GM21381 (cell line): ENCODE measurements at regions not wholly inside any gene's neighbourhood (a gene's known extent, or its start where the extent isn't known, plus 50 kb on each side); places are given as distances from the start of the nearest gene placed in this dataset.
"Not testable (repeated sequence)": the region's sequence is repeated elsewhere in the genome, so short reads cannot be mapped to it uniquely, and the experiment has no call there.

Experiments
- ATAC-seq: cut with Tn5 transposase; IDR thresholded peaks from one replicate; pipeline ENCODE4 v1.9.1; 2021; ENCODE audit warnings: mild to moderate bottlenecking, moderate library complexity; ENCODE audit not compliant: unreplicated experiment

GRCh38 chr12:86647800-86648199, 391.6 kb upstream of the MGAT4C start:
- no peak for ATAC-seq

DNA sequence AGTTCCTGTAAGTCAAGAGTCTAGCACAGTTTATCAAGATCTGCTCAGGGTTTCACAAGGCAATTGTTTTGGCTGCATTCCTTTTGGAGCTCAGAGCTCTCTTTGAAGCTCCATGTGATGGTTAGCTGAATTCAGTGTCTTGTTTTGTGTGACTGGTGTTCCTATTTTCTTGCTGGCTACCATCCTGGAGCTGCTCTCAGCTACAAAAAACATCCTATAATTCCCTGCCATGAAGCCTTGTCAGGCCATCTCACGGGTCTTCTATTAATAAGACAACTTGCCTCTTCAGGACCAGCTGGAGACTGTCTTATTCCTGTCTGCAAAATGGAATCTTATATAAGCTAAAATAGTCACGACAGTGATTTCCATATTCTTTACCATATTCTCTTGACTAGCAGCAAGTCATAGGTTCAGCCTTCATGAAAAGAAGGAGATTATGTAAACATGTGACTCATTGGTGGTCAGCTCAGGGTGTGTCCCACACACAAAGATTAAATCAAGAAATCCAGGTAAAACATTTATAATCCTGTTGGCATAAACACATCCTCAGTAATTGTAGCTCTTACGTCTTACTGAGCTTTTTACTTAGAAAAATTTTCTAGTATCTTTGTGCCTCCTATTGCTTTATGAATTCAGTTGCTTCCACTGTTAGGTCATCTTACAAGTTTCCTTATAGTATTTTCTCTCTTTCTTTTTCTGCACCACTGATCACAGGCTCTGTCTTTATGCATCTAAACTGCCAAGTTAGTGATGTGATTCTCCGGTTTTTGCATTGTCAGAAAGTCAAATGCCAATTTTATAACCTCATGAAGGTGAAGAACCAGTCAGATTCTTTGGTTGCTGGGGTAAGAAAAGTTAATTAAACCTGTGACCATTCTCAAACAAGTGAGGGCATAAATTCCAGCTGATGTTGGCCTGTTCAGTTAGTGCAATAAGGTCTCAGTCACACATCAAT, 378.5 kb upstream of the MGAT4C start:
- ATAC-seq, result no peak

DNA sequence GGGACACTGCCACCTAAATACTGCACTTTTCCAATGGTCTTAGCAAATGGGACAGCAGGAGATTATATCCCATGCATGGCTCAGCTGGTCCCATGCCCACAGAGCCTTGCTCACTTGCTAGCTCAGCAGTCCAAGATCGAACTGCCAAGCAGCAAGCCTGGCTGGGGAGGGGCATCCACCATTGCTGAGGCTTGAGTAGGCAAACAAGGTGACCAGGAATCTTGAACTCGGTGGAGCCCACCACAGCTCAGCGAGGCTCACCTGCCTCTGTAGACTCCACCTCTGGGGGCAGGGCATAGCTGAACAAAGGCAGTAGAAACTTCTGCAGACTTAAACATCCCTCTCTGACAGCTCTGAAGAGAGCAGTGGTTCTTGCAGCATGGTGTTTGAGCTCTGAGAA, 370.8 kb upstream of the MGAT4C start:
- ATAC-seq, result no peak

DNA sequence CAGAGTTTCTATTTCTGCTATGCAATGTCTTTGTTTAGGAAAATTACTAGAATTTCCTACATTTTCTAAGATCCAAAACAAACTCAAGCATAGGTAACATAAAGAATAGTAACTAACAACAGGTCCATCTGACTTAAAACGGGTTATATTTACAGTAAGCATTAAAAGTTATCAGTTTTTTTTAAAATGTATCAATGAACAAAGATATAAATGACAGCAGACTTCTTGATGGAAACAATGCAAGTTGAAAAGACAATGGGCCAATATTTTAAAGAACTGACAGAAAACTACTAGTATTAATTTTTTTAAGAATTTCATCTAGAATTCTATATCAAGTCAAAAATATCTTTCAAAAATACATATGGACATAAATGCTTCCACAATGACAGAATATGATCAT, 367.1 kb upstream of the MGAT4C start:
- ATAC-seq, result no peak

- ATAC-seq, result no peak
Measured at GRCh38 chr12:86621957-86622356, 365.8 kb upstream of the MGAT4C start.

DNA sequence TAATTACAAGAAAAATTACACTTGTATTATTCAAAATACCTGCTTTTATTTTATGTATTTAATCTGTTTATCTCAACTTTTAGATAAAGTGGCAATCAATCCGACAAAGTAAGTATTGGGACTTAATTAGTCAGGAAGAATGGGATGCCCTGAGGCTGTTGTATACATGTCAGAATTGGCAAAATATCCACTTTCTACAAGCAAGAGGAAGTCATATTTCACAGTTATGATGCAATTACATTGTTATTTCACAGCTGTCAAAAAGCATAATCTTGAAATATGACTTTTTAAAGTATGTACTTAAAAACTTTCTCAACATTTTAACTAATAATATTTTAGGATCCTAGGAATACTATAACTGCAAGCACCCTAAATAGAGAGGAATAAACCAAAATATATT, 357.1 kb upstream of the MGAT4C start:
- ATAC-seq, result no peak

- no peak for ATAC-seq
Measured at GRCh38 chr12:86608638-86609037, 352.4 kb upstream of the MGAT4C start.

GRCh38 chr12:86601550-86602308, 345.5 kb upstream of the MGAT4C start:
- ATAC-seq, result no peak

DNA sequence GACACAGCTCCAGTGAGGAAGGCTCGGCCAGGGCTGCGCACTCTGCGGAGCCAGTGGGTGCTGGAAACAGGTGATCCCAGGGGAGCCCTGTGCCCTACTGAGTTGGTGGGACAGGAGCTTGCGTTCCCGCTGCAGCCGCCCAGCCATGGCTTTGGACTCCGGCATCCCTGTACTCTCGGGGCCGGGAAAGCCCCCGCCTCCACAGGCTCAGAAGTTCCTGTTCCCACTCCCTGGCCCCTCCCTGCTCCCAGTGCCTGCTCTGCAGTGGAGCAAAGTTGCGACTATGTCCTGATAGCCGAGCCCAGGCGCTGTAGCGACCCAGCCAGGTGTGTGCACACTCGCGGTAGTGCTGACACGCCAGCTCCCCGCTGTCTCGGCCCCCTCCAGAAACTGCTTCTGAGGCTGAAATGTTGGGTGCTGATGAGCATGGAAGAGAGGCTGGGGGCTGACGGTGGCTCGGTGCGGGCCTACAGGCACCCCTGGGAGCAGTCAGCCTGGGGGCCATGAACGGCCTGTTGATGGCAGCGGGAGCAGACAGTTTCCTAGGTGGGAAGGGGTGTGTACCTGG, 344.6 kb upstream of the MGAT4C start:
- no peak for ATAC-seq

DNA sequence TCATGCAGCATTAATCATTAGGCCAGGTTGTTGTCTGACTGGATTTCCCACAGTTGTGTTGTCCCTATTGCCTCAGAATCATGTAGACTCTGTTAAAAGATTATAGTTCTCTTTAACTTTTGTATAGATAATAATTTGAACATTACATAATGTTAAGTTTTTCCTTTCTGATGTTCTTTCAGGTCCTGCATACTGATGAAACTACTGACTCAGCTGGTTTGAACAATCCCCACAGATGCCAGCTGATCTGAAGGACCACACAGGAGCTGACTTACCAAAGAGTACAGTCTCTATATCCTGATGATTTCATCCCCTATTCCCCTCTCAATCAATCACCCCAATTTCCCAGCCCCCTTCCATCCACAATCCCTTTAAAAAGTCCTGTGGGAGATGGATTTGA, 341.2 kb upstream of the MGAT4C start:
- no peak for ATAC-seq

GRCh38 chr12:86590296-86590695, 334.1 kb upstream of the MGAT4C start:
- no peak for ATAC-seq

- no peak for ATAC-seq
Measured at GRCh38 chr12:86574143-86574542, 318.0 kb upstream of the MGAT4C start.

GRCh38 chr12:86572455-86572854, 316.3 kb upstream of the MGAT4C start:
- no peak for ATAC-seq

- no peak for ATAC-seq
Measured at GRCh38 chr12:86565038-86565437, 308.8 kb upstream of the MGAT4C start.

DNA sequence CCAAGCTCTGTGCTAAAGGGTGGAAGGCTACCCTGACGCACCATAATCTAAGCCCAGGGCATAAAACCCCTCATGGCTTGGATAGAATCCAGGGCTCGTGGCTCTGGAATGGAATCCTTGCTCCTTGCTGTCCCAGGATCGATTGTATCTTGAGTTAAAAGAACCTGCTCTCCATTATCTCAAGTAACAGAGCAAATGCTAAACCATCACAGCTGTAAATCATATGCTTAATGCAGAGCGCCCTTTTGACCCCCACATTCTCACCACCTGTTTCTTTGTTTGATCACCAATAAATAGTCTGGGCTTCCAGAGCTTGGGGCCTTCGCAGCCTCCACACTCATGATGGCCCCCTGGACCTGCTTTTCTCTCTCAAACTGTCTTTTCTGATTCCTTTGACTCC, 299.3 kb upstream of the MGAT4C start:
- ATAC-seq, result not testable (repeated sequence)

DNA sequence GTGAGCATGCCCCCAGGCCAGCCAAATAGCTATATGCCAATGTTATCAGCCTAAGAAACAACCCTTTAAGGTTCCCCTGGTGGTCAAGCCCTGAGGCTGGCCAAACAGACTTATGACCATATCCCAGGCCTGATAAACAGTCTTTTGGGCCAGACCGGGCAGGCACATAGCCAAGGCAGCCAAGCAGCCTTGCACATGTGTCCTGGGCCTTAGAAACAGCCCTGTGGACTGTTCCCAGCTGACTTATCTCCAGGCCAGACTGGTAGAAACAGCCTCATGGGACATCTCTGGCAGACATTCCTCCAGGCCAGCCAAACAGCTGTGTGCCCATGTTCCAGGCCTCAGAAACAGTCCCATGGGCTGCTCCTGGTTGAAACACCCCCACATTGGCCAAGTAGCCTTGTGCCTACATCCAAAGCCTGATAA, 295.0 kb upstream of the MGAT4C start:
- no peak for ATAC-seq

DNA sequence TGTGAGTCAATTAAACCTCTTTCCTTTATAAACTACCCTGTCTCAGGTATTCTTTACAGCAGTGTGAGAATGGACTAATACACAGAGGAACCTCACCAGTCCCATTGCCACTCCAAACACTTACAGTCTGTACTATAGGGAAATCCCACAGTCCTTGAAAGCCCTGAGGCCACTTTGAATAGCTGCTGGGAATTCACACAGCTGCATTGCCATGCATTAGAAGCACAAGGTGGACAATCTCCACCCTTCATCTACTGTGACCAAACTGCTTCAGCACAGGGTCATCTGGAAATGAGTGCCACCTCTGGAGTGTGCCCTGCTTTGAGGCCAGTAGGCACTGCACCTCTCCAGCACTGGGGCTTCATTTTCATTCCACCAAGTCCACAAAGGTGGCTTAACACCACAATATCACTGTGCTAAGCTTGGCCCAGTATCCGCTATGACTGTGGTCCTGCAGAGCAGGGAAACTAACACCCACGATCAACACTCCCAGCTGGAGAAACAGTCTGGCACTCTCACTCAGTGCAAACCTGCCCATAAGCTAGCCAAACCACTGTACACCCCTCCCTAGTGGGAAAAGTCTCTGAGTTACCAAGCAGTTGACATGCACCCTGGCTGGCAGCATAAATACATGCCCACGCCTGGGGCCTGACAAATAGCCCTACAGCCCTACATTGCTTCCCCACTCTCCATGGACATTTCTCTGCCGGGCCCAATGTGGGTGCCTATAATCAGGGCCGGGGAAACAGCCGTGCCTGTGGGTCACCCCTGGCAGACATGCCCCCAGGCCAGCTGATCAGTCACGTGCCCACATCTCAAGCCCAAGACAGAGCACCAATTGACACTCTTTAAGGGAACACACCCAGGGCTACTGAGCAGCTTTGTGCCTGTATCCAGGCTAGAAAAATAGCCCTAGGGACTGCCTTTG, 294.3 kb upstream of the MGAT4C start:
- ATAC-seq, result no peak

GRCh38 chr12:86543716-86544115, 287.5 kb upstream of the MGAT4C start:
- no peak for ATAC-seq

- ATAC-seq, result no peak
Measured at GRCh38 chr12:86530996-86531655, 274.9 kb upstream of the MGAT4C start.

GRCh38 chr12:86526060-86526595, 269.9 kb upstream of the MGAT4C start:
- ATAC-seq, result no peak
